H54 (cell line): ENCODE measurements at regions not wholly inside any gene's neighbourhood (a gene's known extent, or its start where the extent isn't known, plus 50 kb on each side); places are given as distances from the start of the nearest gene placed in this dataset.

Experiments
- DNase-seq: peaks from one replicate; pipeline ENCODE4 v3.0.0; 2011; ENCODE audit warnings: low spot score, mixed read lengths; ENCODE audit not compliant: insufficient read length
- FAIRE-seq: peaks from 3 replicates; lab custom pipeline; 2011; peaks lifted over from hg19 to GRCh38; lab: Jason Lieb, UNC
- POLR2A ChIP-seq: IDR thresholded peaks from 2 replicates; pipeline ENCODE4 v1.6.1; 2011; ENCODE audit warnings: low read depth, mild to moderate bottlenecking, low read length

DNA sequence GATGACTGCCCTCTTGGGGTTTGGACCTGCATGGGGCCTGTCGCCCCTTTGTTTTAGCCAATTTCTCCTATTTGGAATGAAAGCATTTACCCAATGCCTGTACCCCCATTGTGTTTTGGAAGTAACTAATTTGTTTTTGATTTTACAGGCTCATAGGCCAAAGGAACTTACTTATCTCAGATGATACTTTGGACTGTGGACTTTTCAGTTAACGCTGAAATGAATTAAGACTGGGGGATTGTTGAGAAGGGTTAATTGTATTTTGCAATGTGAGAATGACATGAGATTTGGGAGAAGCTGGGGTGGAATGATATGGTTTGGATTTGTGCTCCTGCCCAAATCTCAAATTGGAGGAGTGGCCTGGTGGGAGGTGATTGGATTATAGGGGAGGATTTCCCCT is 185.8 kb upstream of the PHYHIPL start:
- TF ChIP-seq POLR2A, result no peak
- DNase-seq, result no peak
- FAIRE-seq, result no peak

DNA sequence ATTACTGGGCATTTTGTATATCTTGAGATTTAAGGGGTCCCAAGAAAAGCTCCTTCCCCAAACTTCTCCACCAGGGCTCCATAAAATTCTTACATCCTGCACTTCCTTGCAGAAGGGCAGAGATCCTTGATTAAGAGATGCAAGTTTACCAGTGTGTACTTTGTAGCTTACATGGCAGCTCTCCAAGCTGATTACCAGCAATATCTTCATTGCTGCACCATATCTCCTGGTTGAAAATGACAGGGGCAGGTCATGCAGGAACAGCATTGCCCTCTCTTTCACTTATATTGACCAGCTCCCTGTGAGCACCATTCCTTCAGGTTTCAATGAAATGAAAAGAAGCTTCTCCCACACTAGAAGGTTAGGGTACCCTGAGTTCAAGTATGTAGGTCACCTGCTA is 184.6 kb upstream of the PHYHIPL start:
- no peak for FAIRE-seq
- DNase-seq, result no peak
- no peak for TF ChIP-seq POLR2A

DNA sequence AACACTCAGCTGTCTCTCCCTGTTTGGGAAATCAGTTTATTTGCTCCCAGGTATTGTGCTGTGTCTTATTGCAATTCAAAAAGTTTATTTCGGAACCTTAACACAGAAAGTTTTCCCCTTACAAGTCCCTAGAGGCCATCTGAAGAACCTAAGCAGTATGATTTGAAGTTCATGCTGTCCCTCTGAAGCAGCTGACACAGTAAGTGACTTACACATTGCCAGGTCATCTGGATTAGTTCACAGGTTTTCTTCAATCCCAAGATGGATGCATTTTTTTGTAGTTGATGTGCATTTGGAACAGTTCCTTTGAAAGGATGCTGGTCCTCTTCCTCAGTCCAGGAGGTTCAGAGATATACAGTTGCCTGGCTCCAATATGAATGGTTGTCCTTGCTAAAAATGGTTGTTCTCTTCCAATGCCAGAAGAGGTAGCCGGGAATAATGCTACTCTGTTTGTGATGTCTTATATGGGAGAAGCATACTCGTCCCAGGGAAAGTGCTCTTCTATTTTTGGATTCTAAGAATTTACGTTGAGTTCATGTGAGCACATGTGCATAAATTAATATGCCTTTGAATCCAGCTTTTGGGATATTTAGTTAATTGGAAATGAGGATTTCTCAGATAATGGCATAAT is 183.5 kb upstream of the PHYHIPL start:
- FAIRE-seq, result no peak
- no peak for DNase-seq
- no peak for TF ChIP-seq POLR2A

DNA sequence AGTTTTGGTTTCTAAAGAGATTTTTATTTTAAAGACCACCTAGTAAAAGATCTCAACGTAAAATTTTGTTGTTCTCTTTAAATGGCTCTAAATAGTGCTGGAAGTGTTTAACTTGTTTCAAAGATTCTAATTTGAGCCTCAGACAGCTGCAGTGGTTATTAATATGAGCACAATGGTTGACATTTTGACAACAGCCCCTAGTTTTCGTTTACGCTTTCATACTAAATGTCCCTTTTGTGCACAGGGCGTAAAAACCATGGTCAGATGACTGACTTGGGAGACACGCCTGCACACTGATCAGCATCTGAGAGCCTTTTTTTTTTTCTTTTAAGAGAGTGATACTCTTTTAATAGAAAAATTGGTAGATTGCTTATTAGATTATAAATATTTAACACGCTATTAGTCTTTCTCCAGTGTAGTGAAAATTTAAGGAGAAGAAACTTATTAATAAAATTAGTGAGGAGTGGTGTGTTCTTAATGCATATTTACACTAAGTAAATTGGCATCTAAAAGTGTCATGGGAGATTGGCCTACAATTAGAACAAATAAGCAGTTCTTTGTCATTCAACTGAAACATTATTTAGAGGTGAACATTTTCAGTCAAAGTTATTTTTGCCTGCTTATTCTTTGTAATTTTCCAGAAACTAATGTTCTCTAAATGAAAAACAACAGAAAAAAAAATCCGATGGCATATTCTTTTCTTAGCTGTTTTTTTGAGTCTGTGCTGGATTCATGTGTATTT is 182.8 kb upstream of the PHYHIPL start:
- DNase-seq (no peak), FAIRE-seq (no peak)
- no peak for TF ChIP-seq POLR2A

DNA sequence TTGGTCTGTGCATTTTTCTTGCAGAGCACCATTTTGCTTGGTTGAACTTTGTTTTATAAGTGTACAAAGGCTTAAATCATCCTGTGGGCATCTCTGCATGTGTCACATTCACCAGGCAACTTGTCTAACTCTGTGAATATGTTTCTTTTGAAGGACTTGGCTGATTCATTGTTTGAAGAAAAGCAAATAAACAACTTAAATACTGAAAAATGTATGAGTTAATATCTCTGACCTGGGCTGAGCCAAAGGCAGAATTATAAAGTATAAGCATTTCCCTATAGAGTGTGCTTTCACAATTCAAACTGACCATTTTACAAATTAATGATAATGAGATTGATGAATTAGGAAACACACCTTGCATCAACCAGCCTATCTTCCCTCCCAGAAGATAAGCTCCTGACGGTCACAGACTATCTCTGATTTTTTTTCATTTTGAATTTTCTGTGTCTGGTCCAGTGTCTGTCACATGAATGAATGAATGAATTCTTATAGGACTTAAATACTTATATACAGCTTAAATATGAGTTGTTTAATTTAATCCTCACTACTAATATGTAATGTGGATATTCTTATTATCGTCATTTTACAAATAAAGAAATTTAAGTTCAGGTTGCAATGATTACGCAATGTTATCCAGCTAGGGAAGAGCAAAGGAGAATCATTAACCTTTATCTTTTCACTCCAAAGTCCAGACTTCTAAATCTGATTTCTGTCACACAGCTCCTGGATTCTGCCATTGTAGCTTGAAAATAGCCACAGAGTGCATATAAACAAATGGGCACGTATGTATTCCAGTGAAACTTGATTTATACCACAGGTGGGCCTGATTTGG is 182.0 kb upstream of the PHYHIPL start:
- peak; percentile 38 for FAIRE-seq
- DNase-seq, result no peak
- no peak for TF ChIP-seq POLR2A

DNA sequence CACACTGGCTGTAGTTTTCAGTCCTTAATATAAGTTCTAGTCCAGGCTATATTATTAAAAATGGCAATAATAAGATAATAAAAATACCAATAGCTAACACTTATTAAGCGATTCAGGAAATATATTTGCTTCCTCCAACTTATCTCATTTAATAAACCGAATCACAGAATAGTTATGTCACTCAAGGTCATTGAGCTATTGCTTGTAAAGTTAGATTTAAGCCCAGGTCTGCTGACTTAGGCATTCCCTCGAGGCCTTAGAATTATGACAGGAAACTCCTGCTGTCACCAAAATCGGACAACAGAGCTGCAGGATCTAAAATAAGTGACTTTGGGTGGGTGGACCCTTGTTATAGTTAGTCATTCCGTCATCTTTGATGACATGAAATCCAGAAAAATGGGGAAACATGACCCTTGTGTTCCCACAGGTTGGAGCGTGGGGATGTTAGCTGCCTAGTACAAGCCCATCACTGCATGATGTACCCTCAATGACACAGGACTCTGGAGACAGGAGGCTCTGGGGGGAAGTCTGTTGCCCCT is 181.3 kb upstream of the PHYHIPL start:
- FAIRE-seq (no peak), DNase-seq (no peak)
- TF ChIP-seq POLR2A, result no peak

DNA sequence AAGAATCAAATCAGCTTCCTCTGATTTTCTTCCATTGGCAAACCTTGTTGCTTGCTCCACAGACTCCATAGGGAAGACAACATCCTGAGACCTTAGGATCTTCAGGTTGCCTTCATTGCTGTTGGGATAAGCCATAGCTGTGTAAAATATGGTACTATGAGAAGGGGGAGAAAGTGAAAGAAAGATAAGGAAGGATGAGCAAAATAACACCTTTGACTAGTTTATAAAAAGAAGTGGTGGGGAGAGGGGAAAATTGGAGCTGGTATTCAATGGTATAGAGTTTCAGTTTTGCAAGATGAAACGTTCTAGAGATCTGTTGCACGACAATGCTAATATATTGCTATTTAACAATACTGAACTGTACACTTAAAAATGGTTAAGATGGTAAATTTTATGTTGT is 180.4 kb upstream of the PHYHIPL start:
- DNase-seq, result no peak
- TF ChIP-seq POLR2A, result no peak
- FAIRE-seq, result no peak

DNA sequence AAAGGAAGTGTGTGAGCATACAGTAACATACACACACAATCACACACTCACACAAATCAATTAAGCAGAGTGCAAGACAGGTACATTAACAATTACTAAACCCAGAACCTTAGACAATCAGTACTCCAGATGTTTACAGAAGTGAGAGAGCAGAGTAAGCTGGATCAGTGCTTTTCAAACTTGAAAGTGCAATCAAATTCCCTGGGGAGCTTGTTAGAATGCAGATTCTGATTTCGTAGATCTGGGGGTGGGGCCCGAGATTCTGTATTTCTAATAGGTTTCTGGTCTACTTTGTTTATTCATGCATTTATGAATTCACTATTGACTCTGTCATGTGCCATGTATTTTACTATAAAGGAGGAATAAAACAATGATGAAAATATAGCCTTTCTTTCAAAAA is 179.6 kb upstream of the PHYHIPL start:
- no peak for FAIRE-seq
- TF ChIP-seq POLR2A, result no peak
- DNase-seq, result no peak

DNA sequence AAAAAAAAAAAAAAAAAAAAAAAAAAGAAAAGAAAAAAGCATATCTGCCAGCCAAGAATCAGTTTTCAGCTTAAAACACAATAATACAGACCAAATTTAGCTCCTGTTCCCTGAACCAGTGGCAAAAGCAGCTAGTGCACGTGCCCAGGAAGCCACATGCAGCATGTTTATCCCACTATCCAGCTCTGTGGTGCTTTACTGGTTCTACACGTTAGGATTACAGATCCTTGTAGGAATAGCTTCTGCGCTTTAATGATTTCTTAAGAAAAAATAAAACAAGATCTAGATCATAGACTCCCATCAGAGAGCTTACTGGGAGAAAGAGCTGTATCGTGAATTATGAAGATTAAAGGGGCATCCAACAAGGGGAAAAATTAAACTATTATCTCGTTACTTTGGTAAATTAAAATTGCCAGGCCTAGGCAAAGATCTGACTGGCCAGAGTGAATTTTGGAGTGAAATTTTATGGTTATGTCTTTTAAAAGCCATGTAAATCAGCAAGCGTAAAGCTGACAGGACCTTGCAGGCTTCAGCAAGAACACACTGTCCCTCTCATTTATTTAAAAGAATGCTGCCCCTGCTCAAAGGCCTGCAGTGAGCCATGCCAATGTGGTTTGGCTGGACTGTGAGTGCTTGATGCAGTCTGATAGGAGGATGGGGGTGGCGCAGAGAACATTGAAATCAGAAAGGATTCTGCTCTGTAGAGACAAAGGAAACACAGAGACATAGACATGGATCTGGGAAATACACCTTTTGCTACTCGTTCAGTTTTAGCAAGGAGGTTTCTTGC is 177.3 kb upstream of the PHYHIPL start:
- DNase-seq (no peak), FAIRE-seq (no peak)
- TF ChIP-seq POLR2A, result no peak

DNA sequence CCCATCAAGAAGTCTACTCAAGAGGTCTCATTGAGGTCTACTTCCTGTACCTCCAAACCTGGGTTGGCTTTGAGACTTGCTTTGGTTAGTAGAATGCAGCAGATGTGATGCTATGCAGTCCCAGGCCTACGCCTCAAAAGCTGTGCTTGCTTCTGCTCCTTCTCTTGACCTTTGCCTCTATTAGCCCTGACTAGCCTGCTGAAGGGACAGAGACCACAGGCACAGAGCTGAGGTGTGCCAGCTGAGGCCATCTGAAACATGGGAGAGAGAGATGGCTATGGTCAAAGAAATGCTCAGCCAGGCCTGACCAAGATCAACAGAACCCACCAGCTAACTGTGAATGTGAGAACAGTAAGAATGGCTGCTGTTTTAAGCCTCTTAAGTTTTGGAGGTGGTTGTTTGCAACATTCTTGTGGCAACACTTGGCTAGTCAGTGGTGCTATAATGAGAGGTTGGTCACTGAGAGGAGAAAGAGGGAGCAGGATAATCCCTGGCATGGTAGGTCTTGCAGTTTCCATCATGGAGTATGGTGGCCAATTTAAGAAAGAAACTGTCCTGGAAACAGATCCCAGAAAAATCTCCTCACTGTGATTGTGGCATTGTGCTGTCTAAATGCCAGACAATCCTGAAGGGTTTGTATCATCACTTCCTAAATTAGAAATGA is 176.1 kb upstream of the PHYHIPL start:
- no peak for FAIRE-seq
- no peak for TF ChIP-seq POLR2A
- DNase-seq, result no peak

DNA sequence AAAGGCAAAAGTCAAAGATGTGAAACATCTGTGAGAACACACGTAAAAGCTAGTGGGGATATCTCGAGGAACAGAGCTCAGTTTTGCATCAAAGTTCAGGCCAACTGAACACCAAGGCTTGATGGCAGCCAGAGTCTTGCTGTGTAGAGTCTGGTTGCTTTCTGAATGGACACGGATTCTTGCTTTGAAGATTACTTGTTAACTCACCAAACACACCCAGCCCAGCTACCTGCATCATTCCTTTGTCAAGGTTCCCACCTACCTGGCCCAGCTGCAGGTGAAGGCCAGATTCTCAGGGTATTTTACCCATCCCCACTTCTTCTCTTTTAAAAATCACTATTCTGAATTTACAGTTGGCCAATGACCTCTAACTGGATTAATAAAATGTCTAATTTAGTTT is 174.4 kb upstream of the PHYHIPL start:
- DNase-seq, result no peak
- FAIRE-seq, result no peak
- TF ChIP-seq POLR2A, result no peak

DNA sequence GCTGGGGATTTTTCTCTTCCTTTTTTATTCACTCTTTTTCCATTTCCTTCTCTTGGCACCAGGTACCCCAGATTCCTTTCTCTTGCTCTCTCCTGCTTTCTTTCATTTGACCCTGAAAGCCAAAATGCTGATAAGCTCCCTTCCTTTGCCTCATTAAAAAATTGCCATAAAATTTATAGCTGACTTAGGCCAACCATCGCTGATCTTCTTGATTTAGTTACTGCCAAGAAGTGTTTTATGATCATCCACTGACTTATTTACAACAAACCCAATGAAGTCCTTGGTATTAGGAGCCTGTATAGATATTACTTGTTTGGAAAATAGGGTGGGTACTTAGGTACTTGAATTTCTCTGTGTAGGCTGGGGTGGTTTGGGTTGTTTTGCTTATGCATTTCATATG is 173.2 kb upstream of the PHYHIPL start:
- no peak for FAIRE-seq
- TF ChIP-seq POLR2A, result no peak
- no peak for DNase-seq

DNA sequence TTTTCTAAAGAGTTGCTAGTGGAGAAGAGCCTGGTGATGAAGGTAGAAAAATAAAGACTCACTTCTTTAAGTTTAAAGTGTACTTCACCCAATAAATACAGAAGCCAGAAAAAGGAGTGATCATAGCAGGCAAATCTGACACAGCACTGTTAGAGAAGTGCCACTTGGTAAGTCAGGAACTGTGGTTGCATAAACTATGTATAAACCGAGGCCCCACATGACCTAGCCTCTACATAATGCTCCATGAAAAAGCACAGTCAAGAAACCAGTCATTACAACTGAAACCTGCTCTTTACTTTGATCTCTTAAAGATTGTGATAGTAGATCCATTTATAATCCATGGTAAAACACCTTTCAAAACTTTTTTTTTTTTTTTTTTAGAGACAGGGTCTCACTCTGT is 172.1 kb upstream of the PHYHIPL start:
- no peak for DNase-seq
- no peak for TF ChIP-seq POLR2A
- FAIRE-seq, result no peak
